ENCODE measurements at regions not wholly inside any gene's neighbourhood (a gene's known extent, or its start where the extent isn't known, plus 50 kb on each side); places are given as distances from the start of the nearest gene placed in this dataset.
A peak's percentile ranks its signal among the peaks of the same experiment; 100 is the strongest.

DNA sequence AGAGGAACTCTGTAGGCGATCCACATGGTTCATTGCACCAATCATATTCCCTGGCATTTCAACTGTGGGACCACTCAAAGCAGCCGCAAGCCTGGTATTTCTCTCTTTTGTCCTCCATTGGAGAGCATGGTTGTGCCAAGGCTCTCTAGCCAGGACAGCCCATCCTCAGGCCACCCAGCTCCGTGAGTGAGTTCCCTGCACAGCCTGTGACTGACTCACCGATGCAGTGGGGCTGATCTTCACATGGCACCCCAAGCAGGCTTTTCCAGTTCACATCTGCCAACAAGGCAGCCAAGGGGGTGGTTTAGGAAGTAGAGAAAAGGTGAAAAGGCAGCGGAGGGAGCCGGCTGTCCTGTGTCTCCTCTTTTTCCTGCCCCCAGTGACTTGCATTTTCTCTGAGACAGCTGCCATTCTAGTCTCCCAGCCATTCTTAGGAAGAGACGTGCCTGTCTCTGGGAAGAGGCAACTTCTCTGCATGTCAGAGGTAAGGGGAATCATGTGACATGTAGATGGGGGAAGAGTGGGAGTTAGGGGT lies 69.2 kb downstream of the MID1IP1 start:
- ATAC-seq (no peak), DNase-seq (peak in 1 of 4 donors; percentile 28)
- 68 to 83% methylated on average over 4 to 7 of the region's 7 CpGs for WGBS, 2 donors
- no peaks in the 10 kb centered on the region for H3K27me3 ChIP-seq
- H3K27ac ChIP-seq, result no peak overlapping the region
- no peaks in the 10 kb centered on the region for H3K36me3 ChIP-seq (replicated peaks in 1 of 2; ENCODE audit: insufficient read depth in 1 of 2, low read depth in 2 of 2)
- peaks cover 16% of the 10 kb centered on the region for H3K4me1 ChIP-seq
- intact Hi-C loops (cut with DNase I), result no loop called here
- no peak overlapping the region for H3K4me3 ChIP-seq
- TF ChIP-seq, protein P1, sequence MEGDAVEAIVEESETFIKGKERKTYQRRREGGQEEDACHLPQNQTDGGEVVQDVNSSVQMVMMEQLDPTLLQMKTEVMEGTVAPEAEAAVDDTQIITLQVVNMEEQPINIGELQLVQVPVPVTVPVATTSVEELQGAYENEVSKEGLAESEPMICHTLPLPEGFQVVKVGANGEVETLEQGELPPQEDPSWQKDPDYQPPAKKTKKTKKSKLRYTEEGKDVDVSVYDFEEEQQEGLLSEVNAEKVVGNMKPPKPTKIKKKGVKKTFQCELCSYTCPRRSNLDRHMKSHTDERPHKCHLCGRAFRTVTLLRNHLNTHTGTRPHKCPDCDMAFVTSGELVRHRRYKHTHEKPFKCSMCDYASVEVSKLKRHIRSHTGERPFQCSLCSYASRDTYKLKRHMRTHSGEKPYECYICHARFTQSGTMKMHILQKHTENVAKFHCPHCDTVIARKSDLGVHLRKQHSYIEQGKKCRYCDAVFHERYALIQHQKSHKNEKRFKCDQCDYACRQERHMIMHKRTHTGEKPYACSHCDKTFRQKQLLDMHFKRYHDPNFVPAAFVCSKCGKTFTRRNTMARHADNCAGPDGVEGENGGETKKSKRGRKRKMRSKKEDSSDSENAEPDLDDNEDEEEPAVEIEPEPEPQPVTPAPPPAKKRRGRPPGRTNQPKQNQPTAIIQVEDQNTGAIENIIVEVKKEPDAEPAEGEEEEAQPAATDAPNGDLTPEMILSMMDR (IDR thresholded peaks at IDR 0.05), result no peak
- no peak for TF ChIP-seq POLR2A (IDR thresholded peaks at IDR 0.05)
- no peaks in the 10 kb centered on the region for H3K9me3 ChIP-seq

DNA sequence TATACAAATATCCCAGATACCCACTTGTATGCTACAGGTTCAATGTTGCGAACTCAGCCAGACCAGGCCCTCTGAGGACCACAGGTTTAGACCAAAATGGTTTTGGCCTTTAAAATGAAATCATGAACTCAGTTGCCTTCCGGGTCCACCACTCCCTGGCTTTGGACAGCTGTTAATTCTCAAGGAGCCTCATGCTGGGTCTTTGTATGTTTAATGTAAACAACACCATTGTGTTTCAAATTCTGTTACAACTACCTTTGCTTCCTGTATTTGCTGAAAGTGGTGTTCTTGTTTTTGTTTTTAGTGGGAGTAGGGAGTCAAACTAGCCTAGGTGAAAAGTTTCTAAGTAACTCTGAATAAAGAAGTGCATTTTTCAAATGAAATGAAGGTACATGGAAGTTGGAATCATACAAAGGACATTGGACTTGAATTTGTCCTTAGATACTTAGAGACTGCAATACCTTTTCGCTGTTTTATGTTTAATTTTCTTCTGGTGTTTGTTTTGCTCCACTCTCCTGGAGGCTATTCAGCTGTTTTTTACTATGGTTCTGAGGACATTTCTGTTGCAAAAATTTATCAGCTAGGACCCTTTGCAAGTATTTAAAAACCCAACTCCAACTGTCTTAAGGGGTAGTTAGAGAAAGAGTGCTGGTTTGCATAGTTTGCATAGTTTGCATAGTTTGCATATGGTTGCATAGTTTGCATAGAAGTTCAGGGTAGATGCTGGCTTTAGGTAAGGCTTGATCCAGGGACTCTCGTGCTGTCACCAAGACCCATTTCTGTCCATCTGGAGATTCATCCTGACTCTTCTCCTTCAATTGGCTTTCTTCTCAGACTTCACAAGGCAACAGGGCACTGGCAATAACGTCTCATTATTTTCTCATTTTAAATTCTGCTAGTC lies 70.1 kb downstream of the MID1IP1 start:
- no peak for TF ChIP-seq POLR2A (IDR thresholded peaks at IDR 0.05)
- TF ChIP-seq, protein P1 (IDR thresholded peaks at IDR 0.05), result no peak

DNA sequence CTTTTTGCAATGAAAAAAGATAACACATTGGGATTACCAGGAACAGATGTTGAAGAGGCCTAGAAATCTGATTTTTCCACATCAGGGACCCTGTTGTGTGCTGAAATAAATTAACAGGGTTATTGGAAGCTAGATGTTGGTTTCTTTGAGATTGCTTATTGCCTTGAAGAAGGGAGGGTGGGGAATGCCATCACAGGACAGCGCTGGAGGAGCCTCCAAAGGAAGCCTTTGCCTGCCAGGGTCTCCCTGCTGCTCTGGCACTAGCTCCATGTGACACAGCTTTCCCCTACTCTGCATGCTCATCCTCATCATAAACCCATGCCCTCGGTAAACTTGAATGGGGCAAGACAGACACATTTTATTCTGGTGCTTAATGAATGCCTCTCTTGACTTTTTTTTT lies 76.1 kb downstream of the MID1IP1 start:
- ATAC-seq (no peak), DNase-seq (no peak)
- intact Hi-C loops (cut with DNase I), result no loop called here
- H3K27ac ChIP-seq, result no peak overlapping the region
- no peaks in the 10 kb centered on the region for H3K9me3 ChIP-seq
- TF ChIP-seq, protein P1 (IDR thresholded peaks at IDR 0.05), result no peak
- no peak for TF ChIP-seq POLR2A (IDR thresholded peaks at IDR 0.05)
- H3K36me3 ChIP-seq (replicated peaks in 1 of 2; ENCODE audit: insufficient read depth in 1 of 2, low read depth in 2 of 2), result no peaks in the 10 kb centered on the region
- WGBS, 2 donors, result 93 to 100% methylated on average over 2 of the region's 2 CpGs
- H3K4me3 ChIP-seq, result no peak overlapping the region
- H3K4me1 ChIP-seq, result peaks cover 14% of the 10 kb centered on the region
- no peaks in the 10 kb centered on the region for H3K27me3 ChIP-seq

More for the DNA sequence above, 70.1 kb downstream of the MID1IP1 start:
- Histone ChIP-seq H3K27me3 (no peaks in the 10 kb centered on the region), H3K36me3 (replicated peaks in 1 of 2; ENCODE audit: insufficient read depth in 1 of 2, low read depth in 2 of 2) (no peaks in the 10 kb centered on the region), H3K27ac (no peak overlapping the region), H3K4me1 (peaks cover 16% of the 10 kb centered on the region), H3K9me3 (no peaks in the 10 kb centered on the region), H3K4me3 (no peak overlapping the region)
- DNase-seq (no peak), ATAC-seq (no peak)
- WGBS, 2 donors, result 62 to 79% methylated on average over 4 to 5 of the region's 5 CpGs
- intact Hi-C loops (cut with DNase I), result no loop called here

DNA sequence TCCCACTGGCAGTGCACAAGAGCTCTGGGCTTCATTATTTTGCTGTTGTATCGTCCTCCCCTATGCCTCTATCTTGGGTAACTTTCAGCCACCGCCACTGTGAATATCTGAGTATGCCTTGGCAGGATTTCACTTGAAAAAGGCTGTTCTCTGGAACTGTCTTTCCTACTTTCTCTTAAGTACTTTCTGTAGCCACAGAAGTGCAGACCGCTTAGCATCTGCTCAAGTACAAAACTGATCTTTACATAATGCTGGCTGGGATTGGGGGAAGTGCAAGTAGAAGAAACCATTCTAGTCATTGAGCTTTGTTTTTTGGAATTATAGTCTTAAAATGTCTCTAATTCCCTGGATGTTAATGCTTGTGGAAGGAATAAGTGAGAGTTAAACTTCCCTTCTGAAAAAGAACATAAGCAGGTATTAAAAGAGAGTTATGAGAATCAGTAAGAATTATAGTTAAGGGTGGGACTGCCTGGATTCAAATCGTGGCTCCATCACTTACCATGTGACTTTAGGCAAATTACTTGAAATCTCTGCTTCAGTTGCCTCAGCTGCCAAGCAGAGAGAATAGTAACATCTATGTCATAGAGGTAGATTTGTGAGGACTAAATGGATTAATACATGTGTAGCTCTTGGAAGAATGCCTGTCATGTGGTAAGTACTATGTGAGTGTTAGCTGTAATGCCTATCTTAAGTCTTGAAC lies 77.5 kb downstream of the MID1IP1 start:
- TF ChIP-seq, protein P1 (IDR thresholded peaks at IDR 0.05), result no peak
- no peak for TF ChIP-seq POLR2A (IDR thresholded peaks at IDR 0.05)
- Histone ChIP-seq H3K27me3 (no peaks in the 10 kb centered on the region), H3K27ac (no peak overlapping the region), H3K9me3 (no peaks in the 10 kb centered on the region), H3K4me3 (no peak overlapping the region), H3K36me3 (replicated peaks in 1 of 2; ENCODE audit: insufficient read depth in 1 of 2, low read depth in 2 of 2) (no peaks in the 10 kb centered on the region), H3K4me1 (peaks cover 14% of the 10 kb centered on the region)
- WGBS, 2 donors, result 68 to 75% methylated on average over 4 of the region's 4 CpGs
- DNase-seq, result no peak
- intact Hi-C loops (cut with DNase I), result no loop called here
- no peak for ATAC-seq

Measured in body of pancreas (tissue), 4 donors.